ENCODE measurements at regions not wholly inside any gene's neighbourhood (a gene's known extent, or its start where the extent isn't known, plus 50 kb on each side); places are given as distances from the start of the nearest gene placed in this dataset.

- no peak overlapping the region for H3K9ac ChIP-seq (ENCODE audit: insufficient read depth, low read length)
- TF ChIP-seq EZH2 (IDR thresholded peaks at IDR 0.05; ENCODE audit: low read length, missing control alignments), result no peak
- TF ChIP-seq, protein P1, sequence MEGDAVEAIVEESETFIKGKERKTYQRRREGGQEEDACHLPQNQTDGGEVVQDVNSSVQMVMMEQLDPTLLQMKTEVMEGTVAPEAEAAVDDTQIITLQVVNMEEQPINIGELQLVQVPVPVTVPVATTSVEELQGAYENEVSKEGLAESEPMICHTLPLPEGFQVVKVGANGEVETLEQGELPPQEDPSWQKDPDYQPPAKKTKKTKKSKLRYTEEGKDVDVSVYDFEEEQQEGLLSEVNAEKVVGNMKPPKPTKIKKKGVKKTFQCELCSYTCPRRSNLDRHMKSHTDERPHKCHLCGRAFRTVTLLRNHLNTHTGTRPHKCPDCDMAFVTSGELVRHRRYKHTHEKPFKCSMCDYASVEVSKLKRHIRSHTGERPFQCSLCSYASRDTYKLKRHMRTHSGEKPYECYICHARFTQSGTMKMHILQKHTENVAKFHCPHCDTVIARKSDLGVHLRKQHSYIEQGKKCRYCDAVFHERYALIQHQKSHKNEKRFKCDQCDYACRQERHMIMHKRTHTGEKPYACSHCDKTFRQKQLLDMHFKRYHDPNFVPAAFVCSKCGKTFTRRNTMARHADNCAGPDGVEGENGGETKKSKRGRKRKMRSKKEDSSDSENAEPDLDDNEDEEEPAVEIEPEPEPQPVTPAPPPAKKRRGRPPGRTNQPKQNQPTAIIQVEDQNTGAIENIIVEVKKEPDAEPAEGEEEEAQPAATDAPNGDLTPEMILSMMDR (conservative IDR thresholded peaks at IDR 0.05 in 1 of 2, IDR thresholded peaks at IDR 0.05 in 1 of 2; ENCODE audit: low read depth in 1 of 2, low read length in 2 of 2), result no peak
- H3K4me1 ChIP-seq (ENCODE audit: control insufficient read depth, extremely low read depth, insufficient read depth, low read length), result no peaks in the 10 kb centered on the region
- no peaks in the 10 kb centered on the region for H3K9me3 ChIP-seq (ENCODE audit: control insufficient read depth, insufficient read depth, low read depth, low read length)
- H3K36me3 ChIP-seq (ENCODE audit: control insufficient read depth, insufficient read depth, low read length), result no peaks in the 10 kb centered on the region
- H3K4me2 ChIP-seq (ENCODE audit: extremely low read depth, insufficient read depth, low read length), result no peak overlapping the region
- H2AFZ ChIP-seq (ENCODE audit: low read length), result no peak overlapping the region
- no peaks in the 10 kb centered on the region for H3K79me2 ChIP-seq (ENCODE audit: control insufficient read depth, insufficient read depth, low read length)
- no peaks in the 10 kb centered on the region for H3K27me3 ChIP-seq (ENCODE audit: control insufficient read depth, insufficient read depth, low read length)
- no peaks in the 10 kb centered on the region for H4K20me1 ChIP-seq (ENCODE audit: control insufficient read depth, extremely low read depth, insufficient read depth, low read length)
- no peak overlapping the region for H3K4me3 ChIP-seq (replicated peaks in 1 of 4; ENCODE audit: control extremely low read depth in 1 of 4, insufficient read depth in 1 of 4, low read depth in 3 of 4, low read length in 4 of 4)
- DNase-seq (ENCODE audit: low read depth in 2 of 2), result no peak
- no peak overlapping the region for H3K27ac ChIP-seq (ENCODE audit: insufficient read depth, low read length)
Observed at GRCh38 chr20:12911372-12911771, 97.4 kb upstream of the SPTLC3 start.

DNA sequence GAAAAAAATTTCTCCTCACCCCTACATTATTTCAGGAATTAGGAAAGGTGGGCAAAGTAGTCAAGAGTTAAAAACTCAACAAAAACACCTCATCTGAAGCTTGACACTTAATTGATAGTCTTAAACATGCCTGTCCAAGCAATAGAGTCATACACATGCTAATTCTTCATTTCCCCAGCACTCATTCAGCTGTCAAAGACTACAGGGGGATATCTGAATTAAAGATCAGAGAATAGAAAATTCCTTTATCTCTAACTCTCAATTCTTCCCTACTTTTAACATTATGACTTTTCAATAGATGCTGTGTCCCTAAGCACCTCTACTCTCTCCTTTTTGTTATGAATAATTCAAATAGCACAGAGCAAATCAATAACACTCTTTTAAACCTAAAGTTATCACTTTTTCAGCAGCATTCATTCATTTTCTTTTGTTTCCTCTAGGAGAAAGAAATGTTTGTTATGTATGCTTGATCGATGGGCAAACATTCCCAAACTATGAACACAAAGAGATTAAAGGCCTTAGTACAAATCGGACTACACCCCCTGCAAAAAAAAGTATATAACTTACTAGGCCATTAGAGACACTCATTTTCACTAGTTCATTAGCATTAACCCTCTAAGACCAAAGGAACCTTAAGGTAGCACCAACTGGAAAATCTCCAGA lies 94.9 kb upstream of the SPTLC3 start:
- Histone ChIP-seq H3K27me3 (ENCODE audit: control insufficient read depth, insufficient read depth, low read length) (no peaks in the 10 kb centered on the region), H3K9me3 (ENCODE audit: control insufficient read depth, insufficient read depth, low read depth, low read length) (no peaks in the 10 kb centered on the region), H3K4me3 (replicated peaks in 1 of 4; ENCODE audit: control extremely low read depth in 1 of 4, insufficient read depth in 1 of 4, low read depth in 3 of 4, low read length in 4 of 4) (no peak overlapping the region), H3K27ac (ENCODE audit: insufficient read depth, low read length) (no peak overlapping the region), H2AFZ (ENCODE audit: low read length) (no peak overlapping the region), H3K36me3 (ENCODE audit: control insufficient read depth, insufficient read depth, low read length) (no peaks in the 10 kb centered on the region), H3K79me2 (ENCODE audit: control insufficient read depth, insufficient read depth, low read length) (no peaks in the 10 kb centered on the region), H4K20me1 (ENCODE audit: control insufficient read depth, extremely low read depth, insufficient read depth, low read length) (no peaks in the 10 kb centered on the region), H3K4me1 (ENCODE audit: control insufficient read depth, extremely low read depth, insufficient read depth, low read length) (no peaks in the 10 kb centered on the region), H3K9ac (ENCODE audit: insufficient read depth, low read length) (no peak overlapping the region), H3K4me2 (ENCODE audit: extremely low read depth, insufficient read depth, low read length) (no peak overlapping the region)
- TF ChIP-seq EZH2 (IDR thresholded peaks at IDR 0.05; ENCODE audit: low read length, missing control alignments), result no peak
- TF ChIP-seq, protein P1 (conservative IDR thresholded peaks at IDR 0.05 in 1 of 2, IDR thresholded peaks at IDR 0.05 in 1 of 2; ENCODE audit: low read depth in 1 of 2, low read length in 2 of 2), result no peak
- no peak for DNase-seq (ENCODE audit: low read depth in 2 of 2)

GRCh38 chr20:12914804-12915203 lies 94.0 kb upstream of the SPTLC3 start:
- TF ChIP-seq EZH2 (IDR thresholded peaks at IDR 0.05; ENCODE audit: low read length, missing control alignments), result no peak
- TF ChIP-seq, protein P1 (conservative IDR thresholded peaks at IDR 0.05 in 1 of 2, IDR thresholded peaks at IDR 0.05 in 1 of 2; ENCODE audit: low read depth in 1 of 2, low read length in 2 of 2), result no peak
- Histone ChIP-seq H3K4me1 (ENCODE audit: control insufficient read depth, extremely low read depth, insufficient read depth, low read length) (no peaks in the 10 kb centered on the region), H3K9ac (ENCODE audit: insufficient read depth, low read length) (no peak overlapping the region), H4K20me1 (ENCODE audit: control insufficient read depth, extremely low read depth, insufficient read depth, low read length) (no peaks in the 10 kb centered on the region), H3K4me3 (replicated peaks in 1 of 4; ENCODE audit: control extremely low read depth in 1 of 4, insufficient read depth in 1 of 4, low read depth in 3 of 4, low read length in 4 of 4) (no peak overlapping the region), H3K27ac (ENCODE audit: insufficient read depth, low read length) (no peak overlapping the region), H3K4me2 (ENCODE audit: extremely low read depth, insufficient read depth, low read length) (no peak overlapping the region), H3K27me3 (ENCODE audit: control insufficient read depth, insufficient read depth, low read length) (no peaks in the 10 kb centered on the region), H2AFZ (ENCODE audit: low read length) (no peak overlapping the region), H3K79me2 (ENCODE audit: control insufficient read depth, insufficient read depth, low read length) (no peaks in the 10 kb centered on the region), H3K36me3 (ENCODE audit: control insufficient read depth, insufficient read depth, low read length) (no peaks in the 10 kb centered on the region), H3K9me3 (ENCODE audit: control insufficient read depth, insufficient read depth, low read depth, low read length) (no peaks in the 10 kb centered on the region)
- DNase-seq (ENCODE audit: low read depth in 2 of 2), result no peak
